ENCODE measurements at regions not wholly inside any gene's neighbourhood (a gene's known extent, or its start where the extent isn't known, plus 50 kb on each side); places are given as distances from the start of the nearest gene placed in this dataset.
A peak's percentile ranks its signal among the peaks of the same experiment; 100 is the strongest.
"Not testable (repeated sequence)": the region's sequence is repeated elsewhere in the genome, so short reads cannot be mapped to it uniquely, and the experiment has no call there.

DNA sequence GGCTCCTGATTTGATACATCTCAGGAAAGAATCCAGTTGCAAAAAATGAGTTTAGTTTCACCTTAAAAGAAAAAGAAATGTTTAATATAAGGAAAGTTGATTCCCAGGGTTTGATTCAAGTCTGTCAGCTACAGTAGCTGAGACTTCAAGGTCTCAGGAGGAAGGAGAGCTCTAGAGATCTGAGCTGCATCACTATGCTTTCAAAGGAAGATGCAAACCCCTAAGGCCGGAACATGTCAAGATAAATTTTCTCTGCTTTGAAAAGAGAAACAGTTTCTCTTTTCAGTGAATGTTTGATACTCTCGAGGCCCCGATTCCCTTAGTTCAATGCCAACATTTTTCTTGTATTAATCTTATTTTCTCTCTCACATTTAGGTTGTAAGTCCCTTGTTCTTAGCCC is 128.6 kb downstream of the RGPD3 start:
- DNase-seq (ENCODE audit: low spot score) = no peak

DNA sequence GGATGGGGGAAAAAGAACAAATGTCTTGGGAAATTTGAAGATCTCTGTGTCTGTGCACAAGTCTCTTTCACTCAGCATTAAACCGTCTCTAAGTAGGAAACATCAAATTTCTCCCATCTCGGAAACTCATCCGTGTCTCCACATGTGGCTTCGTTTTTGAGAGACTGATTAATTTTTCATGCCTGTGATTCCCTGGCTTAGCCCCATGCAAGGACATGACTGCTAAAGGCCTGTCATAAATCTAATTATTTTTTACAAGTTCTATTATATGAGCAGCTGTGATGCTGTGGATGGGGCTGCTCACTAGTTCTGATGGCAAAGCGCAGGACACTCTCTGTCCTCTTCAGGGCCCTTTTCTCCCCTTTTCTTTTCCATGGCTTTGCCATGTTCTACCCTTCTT is 129.1 kb downstream of the RGPD3 start:
- DNase-seq (ENCODE audit: low spot score) = peak; percentile 24

DNA sequence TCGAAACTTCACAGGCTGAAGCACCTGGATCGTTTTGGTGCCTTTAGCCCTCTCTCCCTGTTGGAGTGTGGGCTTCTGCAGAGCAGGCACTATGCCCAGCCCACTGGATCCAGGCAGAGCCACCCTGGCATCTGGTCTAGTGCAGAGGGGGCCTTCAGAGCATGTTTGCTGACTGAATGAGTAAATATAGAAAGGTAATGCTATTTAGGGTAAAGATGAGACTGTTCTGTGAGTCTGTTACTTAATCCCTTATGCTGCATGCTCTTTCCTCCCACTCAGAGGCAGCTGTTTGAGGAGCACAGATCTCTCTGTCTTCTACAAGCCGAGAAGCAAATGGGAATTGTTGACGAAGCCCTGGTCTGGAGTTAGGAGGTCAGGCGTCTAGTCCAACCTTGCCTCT is 130.2 kb downstream of the RGPD3 start:
- DNase-seq (ENCODE audit: low spot score) = no peak

DNA sequence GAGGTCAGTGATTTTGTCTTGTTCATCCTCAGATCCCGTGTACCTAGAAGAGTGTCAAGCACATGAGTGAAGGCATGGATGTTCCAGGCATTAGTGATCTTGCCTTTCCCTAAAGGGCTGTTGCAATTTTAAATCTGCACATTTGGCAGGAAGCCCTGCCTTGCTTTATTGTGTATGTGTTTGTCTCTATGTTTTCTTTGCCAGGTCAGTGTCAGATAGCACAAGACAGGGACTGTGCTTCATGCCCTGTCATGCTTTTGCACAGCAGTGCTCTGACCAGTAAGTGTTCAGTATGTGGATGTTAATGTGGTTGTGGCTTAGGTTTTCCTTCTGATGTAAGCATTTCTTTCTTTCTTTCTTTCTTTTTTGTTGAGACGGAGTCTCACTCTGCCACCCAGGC is 131.5 kb downstream of the RGPD3 start:
- no peak for DNase-seq (ENCODE audit: low spot score)

DNA sequence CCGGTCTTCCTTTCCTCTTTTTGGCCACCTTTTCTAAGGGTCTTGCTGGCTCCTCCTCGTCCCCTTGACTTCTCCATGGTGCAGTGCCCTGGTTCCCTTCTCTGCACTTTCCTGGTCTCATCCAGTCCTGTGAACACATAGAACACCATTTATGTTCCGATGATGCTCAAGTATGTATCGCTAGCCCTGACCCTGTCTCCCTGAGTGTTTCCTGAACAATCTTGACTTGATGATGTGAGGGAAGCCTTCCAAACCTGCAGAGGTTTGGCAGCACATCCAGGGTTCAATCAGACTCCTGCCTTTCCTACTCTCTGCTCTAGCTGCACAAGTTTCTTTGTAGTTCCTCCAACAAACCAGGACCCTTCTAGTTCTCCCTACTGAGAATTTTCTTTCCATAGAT is 132.1 kb downstream of the RGPD3 start:
- no peak for DNase-seq (ENCODE audit: low spot score)

DNA sequence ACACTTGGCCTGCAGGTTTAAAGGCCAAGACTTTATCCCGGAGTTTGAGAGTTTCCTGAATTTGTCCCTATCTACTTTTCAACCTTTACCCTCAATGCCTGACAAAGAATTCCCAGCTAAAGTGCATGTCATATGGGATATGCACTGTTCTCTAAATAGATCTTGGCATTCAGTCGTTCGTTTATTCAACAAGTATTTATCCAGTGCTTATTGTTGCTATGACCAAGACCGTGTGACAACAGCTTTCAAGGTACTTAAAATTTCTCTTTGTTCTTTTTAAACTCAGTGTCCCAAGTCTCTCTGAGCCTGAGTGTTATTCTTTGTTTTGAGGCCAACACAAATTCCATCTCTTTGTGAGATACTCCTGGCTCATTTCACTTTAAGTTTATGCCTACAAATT is 133.4 kb downstream of the RGPD3 start:
- no peak for DNase-seq (ENCODE audit: low spot score)

DNA sequence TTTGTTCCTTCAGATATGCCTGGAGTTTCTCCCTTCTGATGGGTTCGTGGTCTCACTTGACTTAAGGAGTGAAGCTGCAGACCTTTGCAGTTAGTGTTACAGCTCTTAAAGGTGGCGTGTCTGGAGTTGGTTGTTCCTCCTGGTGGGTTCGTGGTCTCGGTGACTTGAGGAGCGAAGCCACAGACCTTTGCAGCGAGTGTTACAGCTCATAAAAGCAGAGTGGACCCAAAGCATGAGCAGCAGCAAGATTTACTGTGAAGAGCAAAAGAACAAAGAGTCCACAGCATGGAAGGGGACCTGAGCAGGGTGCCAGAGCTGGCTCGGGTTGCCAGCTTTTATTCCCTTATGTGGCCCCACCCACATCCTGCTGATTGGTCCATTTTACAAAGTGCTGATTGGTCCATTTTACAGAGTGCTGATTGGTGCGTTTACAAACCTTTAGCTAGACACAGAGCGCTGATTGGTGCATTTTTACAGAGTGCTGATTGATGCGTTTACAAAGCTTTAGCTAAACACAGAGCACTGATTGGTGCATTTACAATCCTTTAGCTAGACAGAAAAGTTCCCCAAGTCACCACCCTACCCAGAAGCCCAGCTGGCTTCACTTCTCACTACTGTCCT is 134.8 kb downstream of the RGPD3 start:
- DNase-seq (ENCODE audit: low spot score) = not testable (repeated sequence)

DNA sequence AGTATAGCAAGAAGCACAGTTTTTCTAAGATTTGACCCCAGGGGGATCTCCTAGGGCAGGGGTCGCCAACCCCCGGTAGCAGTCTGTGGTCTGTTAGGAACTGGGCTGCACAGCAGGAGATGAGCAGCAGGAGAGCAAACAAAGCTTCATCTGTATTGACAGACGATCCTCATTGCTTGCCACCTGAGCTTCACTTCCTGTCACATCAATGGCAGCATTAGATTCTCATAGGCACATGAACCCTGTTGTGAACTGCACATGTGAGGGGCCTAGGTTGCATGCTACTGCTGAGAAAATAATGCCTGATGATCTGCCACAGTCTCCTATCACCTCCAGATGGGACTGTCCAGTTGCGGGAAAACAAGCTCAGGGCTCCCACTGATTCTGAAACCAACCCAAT is 136.2 kb downstream of the RGPD3 start:
- DNase-seq (ENCODE audit: low spot score) = no peak

DNA sequence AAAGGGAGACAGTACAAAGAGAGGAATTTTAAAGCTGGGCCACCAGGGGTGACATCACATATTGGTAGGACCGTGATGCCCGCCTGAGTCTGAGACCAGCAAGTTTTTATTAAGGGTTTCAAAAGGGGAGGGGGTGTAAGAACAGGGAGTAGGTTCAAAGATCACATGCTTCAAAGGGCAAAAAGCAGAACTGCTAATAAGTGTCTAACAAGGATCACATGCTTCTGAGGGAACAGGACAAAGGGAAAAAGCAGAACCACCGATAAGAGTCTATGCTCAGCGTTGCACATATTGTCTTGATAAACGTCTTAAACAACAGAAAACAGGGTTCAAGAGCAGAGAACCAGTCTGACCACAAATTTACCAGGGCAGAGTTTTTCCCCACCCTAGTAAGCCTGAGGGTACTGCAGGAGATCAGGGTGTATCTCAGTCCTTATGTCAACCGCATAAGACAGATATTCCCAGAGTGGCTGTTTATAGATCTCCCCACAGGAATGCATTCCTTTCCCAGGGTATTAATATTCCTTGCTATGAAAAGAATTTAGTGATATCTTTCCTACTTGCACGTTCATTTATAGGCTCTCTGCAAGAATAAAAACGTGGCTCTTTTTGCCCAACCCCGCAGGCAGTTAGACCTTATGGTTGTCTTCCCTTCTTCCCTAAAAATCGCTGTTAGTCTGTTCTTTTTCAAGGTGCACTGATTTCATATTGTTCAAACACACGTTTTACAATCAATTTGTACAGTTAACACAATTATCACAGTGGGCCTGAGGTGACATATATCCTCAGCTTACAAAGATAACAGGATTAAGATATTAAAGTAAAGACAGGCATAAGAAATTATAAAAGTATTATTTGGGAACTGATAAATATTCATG is 136.5 kb upstream of the UXS1 start:
- DNase-seq (ENCODE audit: low spot score) = not testable (repeated sequence)

DNA sequence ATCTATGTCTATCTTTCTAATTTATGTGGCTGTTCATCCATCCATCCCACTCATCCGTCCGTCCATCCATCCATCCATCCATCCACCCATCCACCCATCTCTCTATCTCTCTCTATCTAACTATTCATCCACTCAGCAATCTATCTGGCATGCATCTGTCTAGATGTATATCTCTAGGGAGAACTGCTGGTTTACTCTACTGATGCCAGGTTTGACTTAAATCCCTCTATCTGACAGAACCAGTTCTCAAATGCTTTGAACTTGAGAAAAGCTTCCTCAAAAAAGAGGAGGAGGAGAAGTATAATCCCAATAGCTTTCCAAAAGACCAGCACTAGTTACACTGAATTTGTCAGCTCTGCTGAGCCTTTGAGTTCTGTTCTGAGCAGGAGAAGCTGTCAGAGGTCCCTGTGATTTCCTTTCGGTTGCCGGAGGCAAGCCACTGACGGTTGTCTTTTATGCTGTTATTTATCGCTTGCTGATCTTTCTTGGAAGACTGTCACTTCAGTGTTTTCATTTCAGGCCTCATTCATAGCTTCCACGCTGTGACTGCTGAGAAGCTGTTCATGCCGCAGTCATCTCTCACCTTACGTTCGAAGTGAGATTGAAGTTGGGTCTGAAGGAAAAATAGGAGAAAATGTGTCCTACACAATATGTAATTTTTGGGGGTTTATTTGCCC is 129.4 kb upstream of the UXS1 start:
- DNase-seq (ENCODE audit: low spot score) = no peak

DNA sequence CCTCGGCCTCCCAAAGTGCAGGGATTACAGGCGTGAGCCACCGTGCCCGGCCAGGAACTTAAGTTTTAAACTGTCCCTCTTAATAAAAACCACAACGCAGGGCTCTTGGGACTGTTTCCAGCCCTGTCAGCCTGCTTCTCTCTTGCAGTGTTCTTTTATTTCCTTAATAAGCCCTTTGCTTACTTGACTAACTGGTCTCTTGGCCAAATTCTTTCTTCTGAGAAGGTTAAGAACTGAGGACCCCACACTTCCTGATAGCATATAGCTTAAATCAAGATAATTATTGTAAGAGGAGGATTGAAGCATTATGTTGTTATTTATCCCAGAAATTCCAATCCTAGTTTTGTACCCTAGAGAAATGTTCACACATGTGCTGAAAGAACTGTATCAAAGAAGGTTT is 128.2 kb upstream of the UXS1 start:
- DNase-seq (ENCODE audit: low spot score) = no peak

DNA sequence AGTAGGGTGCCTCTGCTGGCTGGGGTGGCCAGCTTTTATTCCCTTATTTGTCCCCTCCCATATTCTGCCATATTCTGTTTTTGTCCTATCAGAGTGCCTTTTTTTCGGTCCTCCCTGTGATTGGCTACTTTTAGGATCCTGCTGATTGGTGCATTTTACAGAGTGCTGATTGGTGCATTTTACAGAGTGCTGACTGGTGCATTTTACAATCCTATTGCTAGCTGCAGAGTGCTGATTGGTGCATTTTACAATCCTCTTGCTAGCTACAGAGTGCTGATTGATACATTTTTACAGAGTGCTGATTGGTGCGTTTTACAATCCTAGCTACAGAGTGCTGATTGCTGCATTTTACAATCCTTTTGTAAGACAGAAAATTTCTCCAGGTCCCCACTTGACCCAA is 126.3 kb upstream of the UXS1 start:
- not testable (repeated sequence) for DNase-seq (ENCODE audit: low spot score)

DNA sequence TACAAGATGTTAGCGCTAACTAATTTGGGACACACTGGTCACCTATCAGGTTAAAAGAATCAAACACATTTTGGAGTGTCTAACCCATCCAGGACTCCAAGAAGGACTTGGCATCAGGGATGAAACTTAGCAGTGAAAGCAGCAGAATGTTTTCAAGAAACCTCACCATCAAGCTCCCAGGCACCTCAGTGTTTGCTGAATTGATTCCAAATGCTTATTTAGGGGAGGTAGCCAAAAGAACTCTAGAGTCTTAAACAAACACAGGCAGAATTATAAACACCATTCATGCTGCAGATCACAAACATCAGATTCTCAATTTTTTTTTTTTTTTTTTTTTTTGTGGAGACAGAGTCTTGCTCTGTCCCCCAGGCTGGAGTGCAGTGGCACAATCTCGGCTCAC is 122.8 kb upstream of the UXS1 start:
- DNase-seq (ENCODE audit: low spot score) = no peak

DNA sequence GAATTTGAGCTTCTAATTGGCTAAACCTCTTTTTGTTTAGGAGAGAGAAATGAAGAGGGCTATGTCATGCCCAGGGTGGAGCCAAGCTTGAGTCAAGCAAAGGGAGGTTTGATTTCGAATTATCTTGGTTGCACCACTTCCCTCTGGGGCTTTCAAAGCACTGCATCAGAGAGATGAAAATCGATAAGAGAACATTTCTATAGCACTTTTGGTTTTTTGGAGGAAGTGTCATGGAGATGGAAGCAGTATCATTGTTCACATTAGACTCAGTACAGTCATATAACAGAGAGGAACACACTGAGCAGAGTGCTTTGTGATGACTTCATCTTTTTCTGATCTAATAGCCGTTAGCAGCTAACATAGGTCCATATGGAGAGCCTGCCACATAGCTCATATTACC is 120.3 kb upstream of the UXS1 start:
- DNase-seq (ENCODE audit: low spot score) = no peak

DNA sequence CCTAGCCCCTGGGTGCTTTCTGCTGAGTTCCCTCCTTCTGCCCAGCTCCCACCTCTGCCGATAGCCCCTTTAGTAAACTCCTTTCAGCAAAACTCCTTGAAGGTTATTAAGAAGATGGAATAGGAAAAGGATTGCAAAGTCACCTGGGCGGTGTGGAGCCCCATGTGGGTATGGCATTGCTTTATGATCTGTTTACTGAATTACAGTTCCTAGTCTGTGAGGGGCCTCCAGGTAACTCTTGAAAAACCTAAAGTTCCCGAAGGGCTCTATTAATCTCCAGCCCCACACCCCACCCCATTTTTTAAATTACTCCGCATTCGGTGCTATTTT is 116.9 kb upstream of the UXS1 start:
- no peak for DNase-seq (ENCODE audit: low spot score)

DNA sequence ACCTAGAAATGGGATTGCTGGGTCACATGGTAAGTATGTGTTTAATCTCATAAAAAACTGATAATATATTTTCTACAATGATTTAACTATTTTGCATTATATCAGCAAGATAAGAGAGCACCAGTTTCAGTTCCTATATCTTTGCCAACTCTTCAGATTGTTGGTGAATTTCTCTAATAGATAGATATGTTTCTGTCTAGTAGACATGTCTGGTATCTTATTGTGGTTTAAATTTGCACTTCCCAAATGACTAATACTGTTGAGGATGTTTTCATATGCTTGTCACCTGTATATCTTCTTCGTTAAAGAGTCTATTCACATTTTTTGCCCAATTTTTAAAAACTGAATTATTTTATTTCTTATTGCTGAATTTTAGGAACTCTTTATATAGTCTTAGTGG is 113.8 kb upstream of the UXS1 start:
- no peak for DNase-seq (ENCODE audit: low spot score)

DNA sequence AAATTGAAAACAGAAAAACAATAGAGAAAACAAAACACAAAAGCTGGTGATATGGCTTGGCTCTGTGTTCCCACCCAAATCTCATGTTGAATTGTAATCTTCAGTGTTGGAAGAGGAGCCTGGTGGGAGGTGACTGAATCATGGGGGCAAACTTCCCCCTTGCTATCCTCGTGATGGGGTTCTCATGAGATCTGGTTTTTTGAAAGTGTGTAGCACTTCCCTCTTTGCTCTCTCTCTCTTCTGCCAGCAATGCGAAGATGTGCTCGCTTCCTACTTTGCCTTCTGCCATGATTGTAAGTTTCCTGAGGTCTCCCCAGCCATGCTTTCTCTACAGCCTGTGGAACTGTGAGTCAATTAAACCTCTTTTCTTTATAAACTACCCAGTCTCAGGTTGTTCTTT is 112.3 kb upstream of the UXS1 start:
- no peak for DNase-seq (ENCODE audit: low spot score)

DNA sequence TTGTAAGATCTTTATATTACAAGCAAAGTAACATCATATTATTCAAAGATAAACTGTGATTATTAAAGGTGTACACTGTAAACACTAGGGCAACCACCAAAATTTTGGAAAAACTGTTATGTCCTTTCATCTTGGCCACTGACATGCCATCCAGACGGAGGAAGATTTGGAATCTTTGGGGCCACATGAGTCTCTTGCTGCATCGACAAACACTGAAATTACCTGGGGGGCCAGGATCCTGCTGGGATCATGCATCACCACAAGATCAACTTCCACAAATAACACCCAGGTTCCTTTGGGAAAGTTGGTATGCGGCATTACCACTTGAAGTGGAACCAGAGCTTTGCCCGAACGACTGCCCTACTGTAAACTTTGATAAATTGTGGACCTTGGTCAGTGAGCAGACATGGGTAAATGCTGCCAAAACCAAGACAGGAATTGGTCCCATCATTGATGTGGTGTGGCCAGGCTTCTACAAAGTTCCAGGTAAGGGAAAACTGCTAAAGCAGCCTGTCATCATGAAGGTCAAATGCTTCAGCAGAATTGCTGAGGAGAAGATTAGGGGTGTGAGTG is 110.6 kb upstream of the UXS1 start:
- no peak for DNase-seq (ENCODE audit: low spot score)

DNA sequence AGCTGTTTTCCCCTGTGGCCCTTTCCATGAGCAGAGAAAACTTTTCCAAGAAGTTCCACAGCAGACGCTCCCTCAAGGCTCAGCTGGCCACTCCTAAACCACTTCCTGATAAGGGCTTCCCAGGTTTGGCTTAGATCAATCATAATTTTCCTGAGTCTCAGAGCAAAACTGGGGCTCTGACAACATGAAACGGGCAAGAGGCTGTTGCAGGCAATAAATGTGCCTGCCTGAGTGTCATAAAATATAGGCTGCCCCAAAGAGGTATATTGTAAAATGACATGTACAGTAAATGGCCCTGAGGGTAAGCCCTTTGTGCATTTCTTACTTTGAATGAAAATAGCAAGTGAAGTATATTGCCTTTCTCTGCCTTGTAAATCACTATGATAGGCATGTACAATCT is 105.6 kb upstream of the UXS1 start:
- no peak for DNase-seq (ENCODE audit: low spot score)

DNA sequence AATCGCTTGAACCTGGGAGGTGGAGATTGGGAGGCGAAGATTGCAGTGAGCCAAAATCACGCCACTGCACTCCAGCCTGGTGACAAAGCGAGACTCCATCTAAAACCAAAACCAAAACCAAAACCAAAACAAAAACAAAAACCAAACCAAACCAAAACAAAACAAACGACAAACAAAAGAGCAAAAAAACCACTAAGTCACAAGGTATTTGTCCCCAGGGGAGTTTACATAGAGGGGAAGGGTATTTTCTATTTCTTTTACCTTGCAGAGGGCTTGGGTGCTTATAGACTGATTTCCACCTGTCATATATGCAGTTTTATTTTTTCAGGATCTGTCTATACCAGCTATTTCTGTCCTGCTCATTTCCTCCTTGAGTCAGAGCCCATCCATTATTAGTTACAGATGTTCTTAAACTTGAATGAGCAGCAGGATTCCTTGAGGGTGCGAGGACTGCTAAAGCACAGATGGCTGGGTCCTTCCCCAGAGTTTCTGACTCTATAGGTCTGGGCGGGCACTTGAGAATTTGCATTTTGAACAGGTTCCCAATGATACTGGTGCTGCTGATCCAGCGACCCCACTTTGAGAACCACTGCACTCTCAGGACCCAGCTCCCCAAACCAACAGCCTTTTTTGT is 102.2 kb upstream of the UXS1 start:
- no peak for DNase-seq (ENCODE audit: low spot score)

DNA sequence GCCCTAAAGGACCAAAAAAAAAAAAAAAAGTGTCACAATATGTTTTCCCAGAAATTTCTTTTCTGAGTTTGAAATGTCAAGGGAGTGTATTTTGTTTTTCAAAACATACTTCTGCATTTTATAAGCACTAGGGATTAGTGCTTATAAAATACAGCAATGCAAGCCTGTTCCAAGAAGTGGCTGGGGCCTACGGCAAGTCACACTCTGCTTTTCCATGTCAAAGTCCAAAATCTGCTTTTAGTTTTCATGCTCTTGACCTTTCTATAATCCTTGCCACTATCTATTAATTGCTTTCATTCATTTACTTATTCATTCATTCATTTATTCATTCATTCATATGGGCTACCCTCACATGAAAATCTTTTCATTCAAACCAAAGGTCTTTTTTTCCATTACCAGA is 100.1 kb upstream of the UXS1 start:
- no peak for DNase-seq (ENCODE audit: low spot score)

DNA sequence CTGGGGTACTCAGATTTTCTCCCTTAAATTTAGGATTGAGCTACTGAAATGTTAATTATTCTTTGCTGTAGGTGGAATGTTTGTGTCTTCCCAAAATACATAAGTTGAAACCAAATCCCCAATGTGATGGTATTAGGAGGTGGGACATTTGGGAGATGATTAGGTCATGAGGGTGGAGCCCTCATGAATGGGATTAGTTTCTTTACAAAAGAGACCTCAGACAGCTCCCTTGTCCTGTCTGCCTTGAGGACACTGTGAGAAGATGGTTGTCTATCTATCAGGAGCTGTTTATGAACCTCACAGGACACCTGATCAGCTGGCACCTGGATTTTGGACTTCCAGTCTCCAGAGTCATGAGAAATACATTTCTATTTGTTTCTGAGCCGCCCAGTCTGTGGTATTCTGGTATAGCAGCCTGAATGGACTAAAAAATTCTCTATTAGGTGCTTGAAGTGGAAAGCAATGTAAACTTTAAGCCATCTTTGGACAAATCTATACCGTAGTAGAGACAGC is 99.2 kb upstream of the UXS1 start:
- DNase-seq (ENCODE audit: low spot score) = no peak

All from SK-N-DZ (cell line).